DND-41 (cell line): ENCODE measurements at regions not wholly inside any gene's neighbourhood (a gene's known extent, or its start where the extent isn't known, plus 50 kb on each side); places are given as distances from the start of the nearest gene placed in this dataset.

Experiments
- CTCF ChIP-seq: IDR thresholded peaks from 2 replicates; pipeline ENCODE4 v1.5.1; 2012; ENCODE audit warnings: borderline replicate concordance, low read length, moderate library complexity, mild to moderate bottlenecking; ENCODE audit not compliant: poor library complexity, severe bottlenecking; ENCODE audit errors: extremely low read depth
- EZH2 ChIP-seq: IDR thresholded peaks from 3 replicates; pipeline ENCODE4 v1.6.1; 2012; ENCODE audit warnings: borderline replicate concordance, low read depth, mild to moderate bottlenecking, moderate library complexity, low read length, inconsistent platforms; ENCODE audit not compliant: severe bottlenecking

DNA sequence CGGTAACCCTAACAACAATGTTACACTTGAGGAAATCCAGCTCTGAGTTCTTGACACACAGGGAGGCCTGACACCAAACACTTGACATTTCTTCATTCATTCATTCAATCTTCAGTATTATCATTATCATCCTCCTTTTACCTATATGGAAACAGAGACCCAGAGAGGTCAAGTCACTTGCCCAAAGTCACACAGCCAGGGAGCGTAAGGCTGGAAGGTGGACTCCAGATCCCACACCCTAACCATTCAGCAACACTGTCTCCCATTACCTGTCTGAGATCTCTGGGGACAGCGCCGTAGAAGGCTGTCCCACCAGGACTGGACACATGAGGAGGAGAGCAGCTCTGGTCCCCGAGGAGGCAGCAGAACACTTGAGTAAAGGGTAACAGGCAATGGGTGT, 101.4 kb downstream of the SYF2 start:
- TF ChIP-seq CTCF (no peak), EZH2 (no peak)
